PFSK-1 (cell line): ENCODE measurements at regions not wholly inside any gene's neighbourhood (a gene's known extent, or its start where the extent isn't known, plus 50 kb on each side); places are given as distances from the start of the nearest gene placed in this dataset.

Experiments used
- POLR2AphosphoS5 ChIP-seq: IDR thresholded peaks from 2 replicates; pipeline ENCODE4 v1.6.1; 2012; ENCODE audit warnings: low read depth, mild to moderate bottlenecking, control low read depth, low read length, moderate library complexity
- SIN3A ChIP-seq: IDR thresholded peaks from 2 replicates; pipeline ENCODE4 v1.6.1; 2012; ENCODE audit warnings: mild to moderate bottlenecking, low read length, moderate library complexity, borderline replicate concordance; ENCODE audit not compliant: insufficient read depth
- TAF1 ChIP-seq: IDR thresholded peaks from 2 replicates; pipeline ENCODE4 v1.6.1; 2012; ENCODE audit warnings: low read length, control low read depth, borderline replicate concordance; ENCODE audit not compliant: insufficient read depth
- TF ChIP-seq, protein P1 (sequence below), 2 experiments: IDR thresholded peaks; 2 replicates each; pipeline versions ENCODE4 v1.6.1 to v1.8.0; 2011 to 2012; ENCODE audit warnings: low read depth in 2 of 2, low read length in 2 of 2, control low read depth in 1 of 2, inconsistent platforms in 1 of 2, mild to moderate bottlenecking in 1 of 2, moderate library complexity in 1 of 2; ENCODE audit not compliant: insufficient read depth in 1 of 2

DNA sequence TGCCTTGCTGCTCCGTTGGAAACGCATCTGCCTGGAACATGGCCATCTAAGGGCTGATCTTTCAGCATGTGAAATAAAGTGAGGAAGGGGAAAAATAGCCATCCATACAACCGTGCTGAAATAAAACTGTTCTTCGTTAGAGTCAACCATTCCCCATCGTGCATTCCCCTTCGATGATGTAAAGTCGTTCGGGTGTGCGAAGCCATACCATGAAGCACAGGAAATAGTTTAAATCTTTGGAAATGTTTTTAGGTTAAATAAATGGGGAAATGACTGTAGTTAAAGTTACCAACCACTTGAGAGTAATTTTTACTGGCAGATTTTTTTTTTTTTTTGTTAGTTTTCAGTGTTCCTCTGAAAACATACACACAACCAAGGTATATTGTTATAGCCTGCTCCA, 302.5 kb downstream of the SH3GL2 start:
- TF ChIP-seq POLR2AphosphoS5 (no peak), TAF1 (no peak), SIN3A (no peak)
- TF ChIP-seq, protein P1, sequence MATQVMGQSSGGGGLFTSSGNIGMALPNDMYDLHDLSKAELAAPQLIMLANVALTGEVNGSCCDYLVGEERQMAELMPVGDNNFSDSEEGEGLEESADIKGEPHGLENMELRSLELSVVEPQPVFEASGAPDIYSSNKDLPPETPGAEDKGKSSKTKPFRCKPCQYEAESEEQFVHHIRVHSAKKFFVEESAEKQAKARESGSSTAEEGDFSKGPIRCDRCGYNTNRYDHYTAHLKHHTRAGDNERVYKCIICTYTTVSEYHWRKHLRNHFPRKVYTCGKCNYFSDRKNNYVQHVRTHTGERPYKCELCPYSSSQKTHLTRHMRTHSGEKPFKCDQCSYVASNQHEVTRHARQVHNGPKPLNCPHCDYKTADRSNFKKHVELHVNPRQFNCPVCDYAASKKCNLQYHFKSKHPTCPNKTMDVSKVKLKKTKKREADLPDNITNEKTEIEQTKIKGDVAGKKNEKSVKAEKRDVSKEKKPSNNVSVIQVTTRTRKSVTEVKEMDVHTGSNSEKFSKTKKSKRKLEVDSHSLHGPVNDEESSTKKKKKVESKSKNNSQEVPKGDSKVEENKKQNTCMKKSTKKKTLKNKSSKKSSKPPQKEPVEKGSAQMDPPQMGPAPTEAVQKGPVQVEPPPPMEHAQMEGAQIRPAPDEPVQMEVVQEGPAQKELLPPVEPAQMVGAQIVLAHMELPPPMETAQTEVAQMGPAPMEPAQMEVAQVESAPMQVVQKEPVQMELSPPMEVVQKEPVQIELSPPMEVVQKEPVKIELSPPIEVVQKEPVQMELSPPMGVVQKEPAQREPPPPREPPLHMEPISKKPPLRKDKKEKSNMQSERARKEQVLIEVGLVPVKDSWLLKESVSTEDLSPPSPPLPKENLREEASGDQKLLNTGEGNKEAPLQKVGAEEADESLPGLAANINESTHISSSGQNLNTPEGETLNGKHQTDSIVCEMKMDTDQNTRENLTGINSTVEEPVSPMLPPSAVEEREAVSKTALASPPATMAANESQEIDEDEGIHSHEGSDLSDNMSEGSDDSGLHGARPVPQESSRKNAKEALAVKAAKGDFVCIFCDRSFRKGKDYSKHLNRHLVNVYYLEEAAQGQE (IDR thresholded peaks at IDR 0.05; ENCODE audit: insufficient read depth in 1 of 2, low read depth in 2 of 2, low read length in 2 of 2) = no peak
